ENCODE measurements at regions not wholly inside any gene's neighbourhood (a gene's known extent, or its start where the extent isn't known, plus 50 kb on each side); places are given as distances from the start of the nearest gene placed in this dataset.

DNA sequence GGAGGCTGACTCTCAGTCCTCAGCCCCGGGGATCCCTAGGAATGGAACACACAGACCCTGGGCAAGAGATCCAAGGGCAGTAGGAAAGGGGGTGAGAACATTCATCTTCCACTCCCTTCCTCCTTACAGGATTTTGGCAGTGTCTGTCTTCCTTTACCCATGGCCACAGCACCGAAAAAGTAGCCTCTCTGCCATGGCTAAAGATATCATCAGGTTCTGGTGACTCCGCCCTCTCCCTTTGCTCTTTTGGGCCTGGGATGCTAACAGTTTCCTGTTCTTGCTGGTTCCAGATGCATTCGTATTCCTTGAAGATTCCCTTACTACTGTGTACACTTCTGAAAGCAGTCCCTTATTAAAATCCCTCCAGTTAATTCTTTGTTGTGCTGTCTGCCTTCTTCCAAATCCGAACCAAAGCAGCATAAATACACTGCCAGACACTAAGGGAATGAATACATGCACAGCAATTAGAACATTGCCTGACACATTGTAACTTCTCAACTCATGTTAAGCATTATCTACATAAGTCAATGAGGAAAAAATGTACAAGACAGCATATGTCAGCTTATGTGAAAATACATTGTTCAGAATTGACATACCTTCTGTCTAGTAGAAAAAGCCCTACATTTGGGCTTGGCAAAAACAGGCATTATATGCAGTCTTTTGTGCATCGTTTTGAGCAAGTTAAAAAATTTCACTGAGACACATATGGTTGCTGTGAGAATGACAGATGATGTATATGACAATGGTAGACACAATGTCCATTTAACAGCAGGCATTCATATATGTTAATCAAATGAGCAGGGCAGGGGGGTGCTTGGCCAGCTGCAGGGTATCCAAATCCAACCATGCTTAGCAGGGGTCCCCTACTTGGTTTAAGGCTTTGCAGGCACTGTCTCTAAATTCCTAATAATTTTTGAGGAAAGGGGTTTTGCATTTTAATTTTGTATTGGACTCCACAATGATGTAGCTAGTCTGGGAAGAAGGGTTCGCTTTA lies 58.8 kb upstream of the RAI14 start:
- TF ChIP-seq RFX5 (IDR thresholded peaks at IDR 0.05; ENCODE audit: low read depth, low read length) (no peak), TAF1 (IDR thresholded peaks at IDR 0.05; ENCODE audit: control insufficient read depth, extremely low read depth, insufficient read depth, low read length, severe bottlenecking) (no peak), RNF2 (IDR thresholded peaks at IDR 0.05) (no peak), SRF (CRISPR knock-in tag; IDR thresholded peaks at IDR 0.05) (no peak), ZNF77 (CRISPR knock-in tag; IDR thresholded peaks at IDR 0.05) (no peak), MAFK (IDR thresholded peaks at IDR 0.05; ENCODE audit: low read length) (no peak), ZNF263 (CRISPR knock-in tag; IDR thresholded peaks at IDR 0.05; ENCODE audit: borderline replicate concordance) (no peak), L3MBTL2 (IDR thresholded peaks at IDR 0.05) (no peak), POLR2AphosphoS5 (IDR thresholded peaks at IDR 0.05; ENCODE audit: control insufficient read depth, insufficient read depth, low read depth, low read length) (no peak), CEBPG (CRISPR knock-in tag; IDR thresholded peaks at IDR 0.05) (no peak), CEBPG (tag; conservative IDR thresholded peaks at IDR 0.05 in 1 of 2, IDR thresholded peaks at IDR 0.05 in 1 of 2) (no peak)
- TF ChIP-seq, protein P1, sequence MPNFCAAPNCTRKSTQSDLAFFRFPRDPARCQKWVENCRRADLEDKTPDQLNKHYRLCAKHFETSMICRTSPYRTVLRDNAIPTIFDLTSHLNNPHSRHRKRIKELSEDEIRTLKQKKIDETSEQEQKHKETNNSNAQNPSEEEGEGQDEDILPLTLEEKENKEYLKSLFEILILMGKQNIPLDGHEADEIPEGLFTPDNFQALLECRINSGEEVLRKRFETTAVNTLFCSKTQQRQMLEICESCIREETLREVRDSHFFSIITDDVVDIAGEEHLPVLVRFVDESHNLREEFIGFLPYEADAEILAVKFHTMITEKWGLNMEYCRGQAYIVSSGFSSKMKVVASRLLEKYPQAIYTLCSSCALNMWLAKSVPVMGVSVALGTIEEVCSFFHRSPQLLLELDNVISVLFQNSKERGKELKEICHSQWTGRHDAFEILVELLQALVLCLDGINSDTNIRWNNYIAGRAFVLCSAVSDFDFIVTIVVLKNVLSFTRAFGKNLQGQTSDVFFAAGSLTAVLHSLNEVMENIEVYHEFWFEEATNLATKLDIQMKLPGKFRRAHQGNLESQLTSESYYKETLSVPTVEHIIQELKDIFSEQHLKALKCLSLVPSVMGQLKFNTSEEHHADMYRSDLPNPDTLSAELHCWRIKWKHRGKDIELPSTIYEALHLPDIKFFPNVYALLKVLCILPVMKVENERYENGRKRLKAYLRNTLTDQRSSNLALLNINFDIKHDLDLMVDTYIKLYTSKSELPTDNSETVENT (CRISPR knock-in tag; IDR thresholded peaks at IDR 0.05) = no peak
- TF ChIP-seq, protein P2, sequence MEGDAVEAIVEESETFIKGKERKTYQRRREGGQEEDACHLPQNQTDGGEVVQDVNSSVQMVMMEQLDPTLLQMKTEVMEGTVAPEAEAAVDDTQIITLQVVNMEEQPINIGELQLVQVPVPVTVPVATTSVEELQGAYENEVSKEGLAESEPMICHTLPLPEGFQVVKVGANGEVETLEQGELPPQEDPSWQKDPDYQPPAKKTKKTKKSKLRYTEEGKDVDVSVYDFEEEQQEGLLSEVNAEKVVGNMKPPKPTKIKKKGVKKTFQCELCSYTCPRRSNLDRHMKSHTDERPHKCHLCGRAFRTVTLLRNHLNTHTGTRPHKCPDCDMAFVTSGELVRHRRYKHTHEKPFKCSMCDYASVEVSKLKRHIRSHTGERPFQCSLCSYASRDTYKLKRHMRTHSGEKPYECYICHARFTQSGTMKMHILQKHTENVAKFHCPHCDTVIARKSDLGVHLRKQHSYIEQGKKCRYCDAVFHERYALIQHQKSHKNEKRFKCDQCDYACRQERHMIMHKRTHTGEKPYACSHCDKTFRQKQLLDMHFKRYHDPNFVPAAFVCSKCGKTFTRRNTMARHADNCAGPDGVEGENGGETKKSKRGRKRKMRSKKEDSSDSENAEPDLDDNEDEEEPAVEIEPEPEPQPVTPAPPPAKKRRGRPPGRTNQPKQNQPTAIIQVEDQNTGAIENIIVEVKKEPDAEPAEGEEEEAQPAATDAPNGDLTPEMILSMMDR (IDR thresholded peaks at IDR 0.05 in 2 of 3, conservative IDR thresholded peaks at IDR 0.05 in 1 of 3; ENCODE audit: insufficient read depth in 2 of 3, low read depth in 1 of 3, low read length in 3 of 3) = no peak

Measured in K562 (cell line).